HG02678 (cell line): ENCODE measurements at regions not wholly inside any gene's neighbourhood (a gene's known extent, or its start where the extent isn't known, plus 50 kb on each side); places are given as distances from the start of the nearest gene placed in this dataset.

Experiments
- ATAC-seq: cut with Tn5 transposase; IDR thresholded peaks from one replicate; pipeline ENCODE4 v1.9.1; 2021; ENCODE audit warnings: mild to moderate bottlenecking, moderate library complexity; ENCODE audit not compliant: unreplicated experiment

DNA sequence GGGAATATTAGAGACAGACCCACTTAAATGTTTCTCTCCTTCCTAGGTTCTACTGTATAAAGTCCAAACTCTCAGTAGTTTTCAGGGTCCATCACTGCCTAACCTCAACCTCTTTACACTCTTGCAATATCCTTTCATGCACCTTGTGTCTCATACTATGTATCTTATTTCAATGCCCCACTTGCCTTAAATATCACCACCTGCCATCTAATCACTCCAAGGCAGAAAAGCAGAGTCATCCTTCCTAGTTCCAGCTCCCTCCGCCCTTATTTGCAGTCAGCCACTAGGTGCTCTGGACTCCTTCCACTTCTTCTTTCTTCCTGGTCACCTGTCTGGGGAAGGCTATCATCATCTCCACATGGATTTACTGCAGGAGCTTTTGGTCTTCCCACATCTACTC, 322.0 kb downstream of the MFSD1 start:
- no peak for ATAC-seq

DNA sequence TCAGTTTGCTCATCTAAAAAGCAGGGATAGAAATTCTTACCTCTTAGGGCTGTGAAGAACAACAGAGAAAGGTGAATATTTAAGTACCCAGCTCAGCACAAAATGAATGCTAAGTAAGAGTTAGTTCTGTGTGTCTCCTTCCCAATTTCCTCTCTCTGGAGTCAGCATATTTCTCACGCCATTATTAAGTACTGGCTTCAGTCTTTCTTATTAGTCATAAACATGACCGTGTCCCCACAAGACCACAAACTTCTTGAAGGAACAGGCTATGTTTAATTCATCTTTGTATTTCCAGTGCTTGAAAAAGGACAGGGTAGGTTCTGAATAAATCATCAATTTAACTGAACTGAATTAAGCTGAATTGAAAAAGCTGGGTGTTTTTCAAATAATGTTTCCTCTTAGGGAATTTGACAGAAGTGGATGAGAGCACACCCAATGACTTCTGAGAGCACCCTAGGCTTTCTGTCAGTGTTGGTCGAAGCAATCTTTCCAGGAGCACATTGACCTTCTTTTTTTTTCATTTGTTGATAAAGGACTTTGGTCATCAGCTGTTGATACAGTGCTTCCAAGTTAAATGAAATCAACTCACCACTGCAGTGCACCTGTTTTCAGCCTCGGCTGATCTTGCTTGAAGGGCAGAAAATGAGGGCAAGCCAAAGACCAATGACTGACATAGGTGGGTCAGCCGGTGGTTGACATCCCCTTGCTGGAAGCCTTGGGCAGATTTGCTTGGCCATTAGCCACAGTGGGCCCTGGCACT, 324.6 kb downstream of the MFSD1 start:
- no peak for ATAC-seq

DNA sequence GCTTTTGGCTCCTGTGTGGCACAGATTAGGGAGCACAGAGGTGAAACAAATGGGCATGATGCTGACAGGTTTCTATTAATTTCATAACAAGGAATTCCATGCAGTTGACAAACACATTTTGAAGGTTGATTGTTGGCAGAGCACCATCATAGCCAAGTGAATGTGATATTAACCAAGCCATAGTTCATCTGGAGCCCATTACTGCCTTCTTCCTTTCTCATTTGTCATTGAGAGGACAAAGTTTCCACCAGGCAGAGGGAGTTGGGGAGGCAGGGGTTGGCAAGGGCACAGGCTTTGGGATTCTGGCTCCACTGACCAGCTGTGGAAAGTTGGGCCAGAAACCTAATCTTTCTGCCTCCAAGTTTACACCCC, 325.2 kb downstream of the MFSD1 start:
- no peak for ATAC-seq

DNA sequence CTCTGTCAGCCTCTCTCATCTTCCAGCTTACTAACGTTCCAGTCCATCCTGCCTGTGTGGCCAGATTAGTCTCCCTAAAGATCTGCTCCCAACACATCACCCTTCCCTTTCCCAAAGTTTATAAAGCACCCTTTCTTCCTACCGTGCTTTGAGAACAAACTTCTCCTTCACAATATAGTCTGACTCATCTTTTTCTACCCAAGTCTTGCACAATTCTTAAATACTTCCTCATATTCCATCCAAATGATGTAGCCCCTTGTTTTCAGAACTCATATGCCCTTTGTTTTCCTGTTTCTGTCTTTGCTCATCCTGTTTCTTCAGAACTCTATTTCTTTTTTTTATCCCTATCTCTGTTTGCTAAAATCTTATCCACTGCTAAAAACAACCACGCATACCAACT, 326.8 kb downstream of the MFSD1 start:
- no peak for ATAC-seq

DNA sequence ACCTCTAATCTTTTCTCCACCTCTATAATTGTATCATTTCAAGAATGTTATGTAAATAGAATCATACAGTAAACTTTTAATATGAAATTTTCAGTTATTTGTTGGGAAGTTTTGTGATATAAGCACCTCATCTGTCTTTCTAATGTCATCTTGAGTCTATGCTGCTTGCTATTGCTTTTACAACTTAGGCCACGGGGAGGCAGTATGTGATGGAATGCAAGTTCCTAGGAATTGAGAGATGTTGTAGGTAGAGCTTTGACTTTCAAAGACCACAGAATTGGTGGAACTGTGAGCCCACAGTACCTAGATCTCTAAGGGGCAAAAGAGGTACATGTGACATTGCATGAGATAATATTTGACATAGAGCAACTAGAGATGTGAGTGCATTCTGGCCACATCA, 328.3 kb downstream of the MFSD1 start:
- no peak for ATAC-seq

DNA sequence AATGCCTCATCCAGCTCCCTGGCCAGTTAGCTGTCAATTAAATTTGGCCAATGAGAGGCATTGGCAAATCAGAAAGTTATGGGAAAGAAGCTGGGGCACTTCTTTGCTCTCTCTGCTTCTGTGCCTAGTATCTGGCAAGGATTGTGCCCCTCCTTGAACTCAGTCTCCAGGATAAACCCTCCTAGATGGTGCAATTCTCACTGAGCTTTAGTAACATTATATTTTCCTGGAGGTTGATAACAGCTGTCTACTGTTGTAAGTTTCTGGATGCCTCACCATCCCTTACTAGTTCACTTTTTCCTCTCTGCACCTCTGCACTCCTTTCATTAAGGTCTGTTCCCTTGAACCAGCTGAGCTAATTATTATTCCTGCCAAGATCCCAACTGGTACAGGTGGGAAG, 329.5 kb downstream of the MFSD1 start:
- no peak for ATAC-seq

DNA sequence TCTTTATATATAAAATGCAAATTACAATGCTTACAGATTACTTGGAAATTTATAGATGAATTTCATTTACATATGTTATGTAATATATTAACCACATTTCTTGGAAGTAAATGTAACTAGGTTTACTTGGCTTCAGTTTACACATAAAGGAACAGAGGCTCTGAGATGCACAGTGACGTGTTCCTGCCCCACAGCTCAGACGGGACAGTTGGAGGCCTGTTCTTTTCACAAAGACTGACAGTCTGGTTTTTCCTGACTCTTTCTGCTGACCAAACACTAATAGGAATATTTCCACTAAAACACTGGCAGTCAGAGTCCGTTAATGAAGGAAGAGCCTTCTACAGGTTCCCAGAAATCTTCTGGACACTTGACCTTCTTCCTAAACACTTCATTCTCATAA, 336.1 kb downstream of the MFSD1 start:
- no peak for ATAC-seq

DNA sequence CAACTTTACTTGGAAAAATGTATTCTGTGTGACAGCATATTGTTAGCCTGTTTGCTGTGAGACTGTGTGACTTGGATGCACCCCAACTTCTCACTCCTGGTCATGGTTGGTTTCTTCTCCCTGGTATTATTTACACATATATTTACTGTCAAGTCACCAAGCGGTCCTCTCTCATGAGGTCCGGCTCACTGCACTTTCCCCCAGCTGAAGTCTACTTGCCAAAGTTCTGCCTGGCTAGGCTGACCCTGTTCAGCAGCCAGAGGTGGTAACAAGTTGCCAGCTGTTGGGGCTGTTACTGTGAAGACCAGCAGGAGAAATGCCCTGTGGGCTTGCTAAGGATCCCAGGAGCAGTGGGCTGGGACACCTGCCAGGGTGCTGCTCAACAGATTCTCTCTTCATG, 337.5 kb downstream of the MFSD1 start:
- no peak for ATAC-seq

DNA sequence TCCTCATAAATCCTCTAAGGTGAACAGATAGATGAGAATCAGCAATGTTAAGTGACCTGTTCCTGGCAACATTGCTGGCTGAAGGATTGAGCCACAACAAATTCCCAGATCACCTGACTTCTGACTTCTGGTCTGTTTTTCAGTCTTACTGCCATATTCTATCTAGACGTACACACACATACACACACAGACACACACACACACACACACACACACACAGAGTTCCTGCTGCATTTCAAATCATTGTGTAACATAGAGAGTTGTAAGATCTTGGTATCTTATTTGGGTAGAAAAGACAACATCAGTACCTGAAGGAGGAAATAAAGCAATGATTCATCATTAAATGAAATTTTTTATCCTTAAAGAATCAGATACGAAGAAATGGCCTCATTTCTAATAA, 342.6 kb downstream of the MFSD1 start:
- ATAC-seq: no peak

DNA sequence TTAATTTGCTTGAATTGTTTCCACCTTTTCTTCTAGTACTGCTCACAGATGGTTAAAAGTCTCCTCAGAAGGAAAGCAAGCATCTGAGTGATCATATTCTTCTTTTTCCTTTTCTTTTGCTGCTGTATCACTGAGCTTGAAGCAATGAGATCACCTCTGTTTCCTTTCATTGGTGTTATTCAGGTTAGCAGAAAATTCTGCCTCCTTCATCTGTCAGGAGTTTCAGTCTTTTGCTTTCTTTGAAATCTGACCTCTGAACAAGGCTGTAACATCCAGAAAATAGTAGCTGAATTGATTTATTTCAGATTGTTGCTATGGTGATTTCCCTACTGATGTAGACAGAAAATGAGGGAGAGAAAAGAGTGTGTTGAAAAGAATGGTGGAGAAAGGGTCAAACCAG, 343.0 kb downstream of the MFSD1 start:
- no peak for ATAC-seq

DNA sequence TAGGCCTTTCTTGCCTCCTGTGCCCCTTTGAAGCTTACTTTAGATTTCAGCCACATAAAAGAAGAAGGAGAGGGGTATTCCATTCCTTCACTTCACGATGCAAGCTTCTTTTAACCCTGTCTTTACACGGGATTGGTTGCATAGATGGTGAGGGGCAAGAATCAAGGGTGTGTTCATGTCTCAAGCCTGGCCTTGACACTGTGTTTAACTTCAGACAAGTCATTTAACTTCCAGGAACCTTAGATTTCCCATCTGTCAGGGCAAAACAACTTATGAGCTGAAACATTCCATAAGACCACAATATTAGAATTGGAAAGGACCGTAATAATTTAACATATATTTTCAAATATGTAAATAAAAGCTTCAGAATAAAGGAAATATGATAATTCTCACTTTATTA, 344.5 kb downstream of the MFSD1 start:
- ATAC-seq: no peak

DNA sequence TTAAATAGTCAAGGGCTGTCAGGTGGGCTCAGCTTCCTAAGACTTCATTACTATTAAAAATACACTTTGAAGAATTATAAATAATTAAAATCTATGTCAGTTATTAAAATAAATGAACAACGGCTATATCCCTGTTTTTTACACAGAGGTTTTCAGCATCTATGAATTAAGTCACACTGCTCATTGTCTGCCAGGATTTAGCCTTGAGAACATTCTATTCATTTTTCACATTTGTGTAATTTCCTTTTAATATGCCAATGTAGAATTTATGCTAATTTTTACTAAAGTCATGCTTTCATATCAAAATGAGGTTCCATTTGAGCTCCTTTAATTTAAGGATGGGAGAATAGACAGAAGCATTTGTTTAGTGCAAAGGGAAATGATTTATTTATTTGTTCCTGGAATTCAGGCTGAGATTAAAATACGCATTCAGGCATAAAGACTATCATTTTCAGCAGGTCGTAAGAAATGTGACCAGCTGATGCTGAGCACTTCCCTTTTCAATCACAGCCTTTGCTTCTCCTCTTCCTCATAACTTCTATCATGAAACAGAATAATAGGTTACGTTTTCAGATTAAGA, 345.1 kb downstream of the MFSD1 start:
- ATAC-seq: no peak

DNA sequence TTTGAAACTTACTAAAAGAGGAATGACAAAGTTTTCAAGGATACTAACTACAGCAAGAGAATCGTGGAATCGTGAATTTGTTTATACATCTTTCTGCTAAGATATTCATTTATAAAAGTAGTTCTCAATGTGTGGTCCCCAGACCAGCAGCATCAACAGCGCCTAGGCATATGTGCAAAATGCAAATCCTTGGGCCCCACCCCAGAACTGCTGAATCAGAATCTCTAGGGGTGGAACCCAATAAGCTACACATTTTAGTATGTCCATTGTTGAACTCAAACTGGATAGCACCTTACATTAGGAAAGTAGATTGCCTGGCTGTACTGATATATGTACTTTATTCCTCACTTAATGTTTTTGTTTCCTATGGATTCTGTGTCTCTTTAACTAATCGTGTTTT, 346.0 kb downstream of the MFSD1 start:
- no peak for ATAC-seq

DNA sequence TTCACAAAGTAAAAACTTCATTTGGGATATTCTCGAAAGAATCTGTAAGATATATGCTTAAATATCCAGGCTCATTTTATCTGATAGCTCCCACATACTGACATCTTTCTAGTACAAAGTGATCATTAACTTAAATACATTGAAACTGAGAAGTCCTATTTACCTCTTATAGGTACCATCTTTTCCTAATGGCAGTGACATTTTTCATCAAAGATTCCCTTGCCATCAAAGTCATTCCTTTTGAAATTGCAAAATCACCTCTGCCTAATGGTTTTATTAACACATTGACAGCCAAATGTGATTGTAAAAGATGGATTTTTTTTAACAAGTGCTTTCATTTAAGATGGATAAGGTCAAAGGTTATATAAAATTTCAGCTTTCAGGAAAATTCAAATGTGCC, 346.6 kb downstream of the MFSD1 start:
- ATAC-seq: no peak

DNA sequence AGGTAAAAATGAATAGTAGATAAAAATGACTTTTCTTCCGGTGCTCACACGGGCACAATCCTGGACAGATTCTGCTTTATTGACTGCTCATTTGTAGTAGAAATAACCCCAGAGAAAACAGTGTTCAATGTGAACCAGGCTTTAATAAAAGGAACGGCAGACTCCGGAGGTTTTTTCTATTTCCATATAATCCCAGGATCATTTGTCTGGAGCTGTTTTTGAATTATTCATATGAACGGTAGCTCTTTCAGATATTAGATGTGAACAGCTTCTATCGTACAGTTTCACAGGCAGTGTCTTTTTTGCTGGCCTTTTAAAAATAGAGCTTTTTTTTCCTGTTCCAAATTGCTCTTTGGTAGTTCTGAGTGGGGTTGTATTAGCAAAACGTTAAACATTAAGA, 347.3 kb downstream of the MFSD1 start:
- no peak for ATAC-seq

DNA sequence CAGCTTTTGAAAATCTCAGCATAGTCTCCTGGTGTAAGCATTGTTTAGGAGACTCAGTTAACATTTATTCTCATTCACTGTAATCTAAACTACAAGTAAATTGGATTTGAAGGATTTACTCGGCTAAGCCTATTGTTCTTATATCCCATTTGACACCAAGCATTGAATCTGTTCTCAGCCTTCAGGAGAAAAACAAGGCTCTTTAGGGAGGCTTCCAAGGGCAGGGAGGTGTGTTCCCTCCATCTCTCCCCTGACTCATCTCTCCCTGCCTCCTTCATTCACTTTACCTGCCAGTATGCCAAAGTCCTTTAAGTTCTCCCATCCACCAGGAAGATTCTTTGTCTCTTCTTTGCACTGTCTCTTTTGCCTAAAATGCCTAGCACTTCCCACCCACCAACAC, 347.8 kb downstream of the MFSD1 start:
- no peak for ATAC-seq

DNA sequence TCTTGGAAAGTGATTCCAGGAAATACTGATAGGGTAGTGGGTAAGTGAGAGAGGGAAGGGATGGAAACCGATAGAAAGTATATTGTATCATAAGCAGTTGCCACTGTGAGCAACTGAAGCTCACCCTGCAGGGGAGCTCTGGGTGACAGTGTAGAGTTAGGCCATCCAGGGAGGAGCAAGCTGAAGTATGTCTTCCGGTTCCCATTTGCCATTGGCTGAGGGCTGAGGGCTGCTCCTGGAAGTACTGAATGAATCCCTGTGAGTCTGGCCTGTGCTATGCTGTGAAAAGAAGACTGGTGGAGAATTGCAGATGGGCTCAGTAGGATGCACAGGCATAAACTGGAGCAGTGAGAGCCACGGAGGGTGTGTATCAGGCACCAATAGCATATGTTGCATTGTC, 348.3 kb downstream of the MFSD1 start:
- no peak for ATAC-seq

DNA sequence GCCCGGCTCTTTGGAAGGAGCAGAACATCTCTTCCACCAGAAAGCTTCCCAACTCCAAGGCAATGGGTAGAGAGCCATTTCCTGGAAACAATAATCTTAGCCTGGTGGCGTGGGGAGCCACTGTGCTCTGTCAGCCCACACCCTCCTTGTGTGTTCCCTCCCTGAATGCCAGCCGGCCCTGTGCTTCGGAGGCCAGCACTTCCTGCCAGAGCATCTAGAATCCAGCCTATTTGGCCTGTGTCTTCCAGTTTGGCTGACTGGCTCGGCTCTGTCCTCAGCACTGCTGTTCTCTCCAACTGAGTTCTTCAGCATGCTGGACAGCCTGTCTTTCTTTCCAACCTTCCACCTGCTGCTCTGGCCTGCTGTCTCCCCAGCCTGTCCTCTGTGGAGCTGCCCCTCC, 349.3 kb downstream of the MFSD1 start:
- ATAC-seq: no peak

DNA sequence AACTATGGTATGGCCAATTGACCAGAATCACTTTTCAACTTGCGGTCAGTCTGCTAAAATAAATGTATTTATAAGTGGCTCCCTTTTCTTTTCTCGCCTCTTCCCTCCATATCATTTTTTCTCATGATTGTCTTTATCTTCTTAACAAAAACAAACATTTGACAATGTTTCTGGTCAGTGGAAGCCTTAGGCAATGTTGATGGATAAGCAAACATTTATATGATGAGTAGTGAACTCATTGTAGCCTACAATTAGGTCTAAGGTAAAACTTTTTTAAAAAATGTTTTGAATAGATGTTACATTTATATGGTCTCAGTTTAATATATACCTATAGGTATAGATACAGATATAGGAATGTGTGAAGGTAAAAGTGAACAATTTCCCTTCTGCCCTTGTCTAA, 355.4 kb downstream of the MFSD1 start:
- ATAC-seq: no peak

DNA sequence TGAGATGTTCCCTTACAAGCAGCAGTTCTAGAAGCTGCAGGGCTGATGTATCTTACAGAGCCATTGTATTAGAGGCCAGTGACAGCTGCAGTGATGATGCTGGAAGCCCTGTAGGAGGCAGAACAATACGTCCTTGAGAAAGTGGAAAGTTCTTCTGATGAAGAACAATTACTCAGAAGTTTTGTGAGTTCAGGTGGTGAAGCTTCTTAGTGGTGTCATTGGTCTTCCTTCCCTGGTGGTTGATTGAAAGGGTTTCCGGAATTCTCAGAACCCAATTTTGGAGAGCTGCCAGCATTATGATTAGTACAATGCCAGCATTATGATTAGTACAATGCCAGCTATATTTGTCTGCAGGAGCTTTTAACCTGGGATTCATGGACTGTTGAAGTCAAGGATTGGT, 356.4 kb downstream of the MFSD1 start:
- no peak for ATAC-seq

DNA sequence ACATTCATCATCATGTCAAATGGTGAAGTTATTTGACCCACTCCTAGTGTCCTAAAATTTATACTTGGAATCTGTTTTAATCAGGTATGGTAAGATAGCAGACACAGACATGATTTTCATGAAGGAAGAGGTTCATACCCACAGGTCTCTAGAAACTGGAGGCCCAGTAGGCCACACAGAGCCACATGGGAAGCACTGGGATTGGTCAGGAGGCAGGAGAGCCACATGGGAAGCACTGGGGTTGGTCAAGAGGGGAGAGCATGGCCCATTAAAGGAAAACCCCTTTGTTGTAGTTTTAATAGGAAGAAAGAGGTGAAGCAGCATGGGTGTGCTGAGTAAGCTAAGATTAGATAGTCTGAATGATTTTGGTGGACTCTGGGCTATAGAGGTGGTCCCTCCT, 356.9 kb downstream of the MFSD1 start:
- no peak for ATAC-seq

DNA sequence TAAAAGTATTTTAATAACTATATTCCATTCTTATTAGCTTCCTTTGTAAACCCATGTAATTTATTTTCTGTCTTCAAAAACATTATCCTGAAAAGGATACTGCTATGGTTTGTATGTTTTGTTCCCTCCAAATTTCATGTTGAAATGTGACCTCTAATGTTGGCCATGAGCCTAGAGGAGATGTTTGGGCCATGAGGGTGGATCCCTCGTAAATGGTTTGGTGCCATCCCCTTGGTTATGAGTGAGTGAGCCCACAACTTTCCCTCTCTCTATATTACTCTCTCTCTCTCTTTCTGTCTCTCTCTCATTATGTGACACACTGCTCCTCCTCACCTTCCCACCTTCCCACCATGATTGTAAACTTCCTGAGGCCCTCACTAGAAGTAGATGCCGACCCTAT, 357.7 kb downstream of the MFSD1 start:
- ATAC-seq: no peak

DNA sequence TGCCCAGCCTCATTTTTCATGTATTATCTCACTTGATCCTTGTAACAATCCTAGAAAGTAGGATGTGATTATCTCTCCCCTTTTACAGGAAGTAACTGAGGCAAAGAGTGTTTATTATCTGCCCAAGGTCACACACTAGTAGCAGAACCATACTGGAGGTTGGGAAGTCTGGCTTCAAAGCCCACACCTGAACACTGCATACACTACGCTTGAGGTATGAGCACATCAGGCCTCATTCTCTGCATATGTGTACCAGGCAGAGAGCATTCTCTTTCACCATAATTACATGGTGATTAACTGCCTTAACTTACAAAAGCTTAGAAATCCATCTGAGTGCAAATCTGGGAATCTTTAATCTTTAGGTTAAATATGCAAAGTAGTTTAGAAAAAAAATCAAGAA, 361.8 kb downstream of the MFSD1 start:
- ATAC-seq: no peak
